Small intestine (tissue), 7 donors: ENCODE measurements at regions not wholly inside any gene's neighbourhood (a gene's known extent, or its start where the extent isn't known, plus 50 kb on each side); places are given as distances from the start of the nearest gene placed in this dataset.
"Not testable (repeated sequence)": the region's sequence is repeated elsewhere in the genome, so short reads cannot be mapped to it uniquely, and the experiment has no call there.

ENCODE experiments used
- DNase-seq, 2 donors: peaks; one replicate each; pipeline versions ENCODE4 v3.0.0 to v3.0.0-alpha.2; 2013
- FAIRE-seq: peaks from 2 replicates; lab custom pipeline; 2012; peaks lifted over from hg19 to GRCh38; lab: Jason Lieb, UNC
- H3K27ac ChIP-seq, 3 donors: one replicate each; pipeline ENCODE4 v1.5.1; 2013; ENCODE audit warnings: low read length in 2 of 3, mild to moderate bottlenecking in 2 of 3, control low read depth in 1 of 3, inconsistent platforms in 1 of 3, low read depth in 1 of 3, moderate library complexity in 1 of 3
- H3K27me3 ChIP-seq, 3 donors: one replicate each; pipeline ENCODE4 v1.6.1; 2013; ENCODE audit warnings: low read length in 3 of 3, inconsistent platforms in 1 of 3; ENCODE audit not compliant: control insufficient read depth in 3 of 3, insufficient read depth in 3 of 3
- H3K36me3 ChIP-seq, 3 donors: one replicate each; pipeline ENCODE4 v1.6.1; 2013; ENCODE audit warnings: low read length in 3 of 3, inconsistent platforms in 1 of 3, low read depth in 1 of 3, mild to moderate bottlenecking in 1 of 3, moderate library complexity in 1 of 3; ENCODE audit not compliant: control insufficient read depth in 3 of 3, insufficient read depth in 2 of 3
- H3K4me1 ChIP-seq, 3 donors: one replicate each; pipeline ENCODE4 v1.6.1; 2013; ENCODE audit warnings: low read length in 2 of 3, inconsistent platforms in 1 of 3, low read depth in 1 of 3, mild to moderate bottlenecking in 1 of 3, moderate library complexity in 1 of 3; ENCODE audit not compliant: control insufficient read depth in 3 of 3, insufficient read depth in 2 of 3
- H3K4me3 ChIP-seq, 3 donors: one replicate each; pipeline ENCODE4 v1.5.1; 2013; ENCODE audit warnings: low read length in 3 of 3, control low read depth in 1 of 3, inconsistent platforms in 1 of 3, low read depth in 1 of 3, mild to moderate bottlenecking in 1 of 3, moderate library complexity in 1 of 3
- H3K9me3 ChIP-seq, 2 donors: one replicate each; pipeline ENCODE4 v1.6.1; 2013; ENCODE audit warnings: low read depth in 1 of 2, low read length in 1 of 2; ENCODE audit not compliant: control insufficient read depth in 2 of 2, insufficient read depth in 1 of 2
- WGBS, 3 donors: extraction: QIAGEN DNeasy Blood & Tissue Kit; methylation state at CpG; one replicate each; pipeline ENCODE4 v1.1.7; 2013; 5-methylcytosine and 5-hydroxymethylcytosine counted together
- donor health status: healthy with polysubstance abuse.
- donor health status: control.
- donor health status: control.
- donor health status: Bipolar disorder and iron deficiency.
- donor health status: healthy.

GRCh38 chr4:111074523-111075114 is 451.7 kb upstream of the PITX2 start:
- DNase-seq (no peak), FAIRE-seq (no peak)

GRCh38 chr4:111076299-111076698 is 453.4 kb upstream of the PITX2 start:
- not testable (repeated sequence) for DNase-seq, H3K36me3 ChIP-seq, H3K4me1 ChIP-seq, FAIRE-seq, H3K27me3 ChIP-seq, H3K4me3 ChIP-seq, H3K9me3 ChIP-seq, H3K27ac ChIP-seq
- WGBS, 3 donors, result 32 to 62% (median 53%) methylated on average over 1 of the region's 1 CpG

More at GRCh38 chr4:111074523-111075114, 451.7 kb upstream of the PITX2 start:
- H3K27me3 ChIP-seq, result no peaks in the 10 kb centered on the region
- no peaks in the 10 kb centered on the region for H3K4me1 ChIP-seq
- no peaks in the 10 kb centered on the region for H3K36me3 ChIP-seq
- 81 to 86% (median 86%) methylated on average over 12 of the region's 12 CpGs for WGBS, 3 donors
- no peaks in the 10 kb centered on the region for H3K9me3 ChIP-seq
- no peak overlapping the region for H3K27ac ChIP-seq
- H3K4me3 ChIP-seq, result no peak overlapping the region

- Histone ChIP-seq H3K4me3 (no peak overlapping the region), H3K27me3 (no peaks in the 10 kb centered on the region), H3K36me3 (no peaks in the 10 kb centered on the region), H3K27ac (no peak overlapping the region), H3K9me3 (no peaks in the 10 kb centered on the region), H3K4me1 (no peaks in the 10 kb centered on the region)
- DNase-seq, result no peak
- FAIRE-seq, result no peak
- 56 to 100% (median 75%) methylated on average over 1 of the region's 1 CpG for WGBS, 3 donors
Observed at GRCh38 chr4:111108153-111108552, 485.3 kb upstream of the PITX2 start.

GRCh38 chr4:111113591-111113990 is 490.7 kb upstream of the PITX2 start:
- WGBS, 3 donors, result 69 to 80% (median 71%) methylated on average over 3 of the region's 3 CpGs
- FAIRE-seq, result no peak

GRCh38 chr4:111115881-111116280 is 493.0 kb upstream of the PITX2 start:
- 67 to 77% (median 70%) methylated on average over 4 of the region's 4 CpGs for WGBS, 3 donors
- no peak for FAIRE-seq
- H3K4me3 ChIP-seq, result no peak overlapping the region
- no peak for DNase-seq
- no peaks in the 10 kb centered on the region for H3K36me3 ChIP-seq
- H3K27ac ChIP-seq, result no peak overlapping the region
- no peaks in the 10 kb centered on the region for H3K4me1 ChIP-seq
- H3K27me3 ChIP-seq, result no peaks in the 10 kb centered on the region
- H3K9me3 ChIP-seq, result no peaks in the 10 kb centered on the region

More at GRCh38 chr4:111113591-111113990, 490.7 kb upstream of the PITX2 start:
- Histone ChIP-seq H3K27me3 (no peaks in the 10 kb centered on the region), H3K36me3 (no peaks in the 10 kb centered on the region), H3K4me3 (no peak overlapping the region), H3K27ac (no peak overlapping the region), H3K4me1 (no peaks in the 10 kb centered on the region), H3K9me3 (no peaks in the 10 kb centered on the region)
- DNase-seq, result no peak

GRCh38 chr4:111120191-111120590 is 497.3 kb upstream of the PITX2 start:
- no peak for FAIRE-seq
- H3K4me3 ChIP-seq, result no peak overlapping the region
- H3K27me3 ChIP-seq, result no peaks in the 10 kb centered on the region

GRCh38 chr4:111126340-111126739 is 503.5 kb upstream of the PITX2 start:
- no peak overlapping the region for H3K27ac ChIP-seq
- FAIRE-seq (no peak), DNase-seq (no peak)
- H3K9me3 ChIP-seq, result no peaks in the 10 kb centered on the region
- no peaks in the 10 kb centered on the region for H3K4me1 ChIP-seq
- no peaks in the 10 kb centered on the region for H3K27me3 ChIP-seq
- H3K4me3 ChIP-seq, result no peak overlapping the region
- 82 to 87% (median 85%) methylated on average over 2 of the region's 2 CpGs for WGBS, 3 donors
- no peaks in the 10 kb centered on the region for H3K36me3 ChIP-seq

More at GRCh38 chr4:111120191-111120590, 497.3 kb upstream of the PITX2 start:
- Histone ChIP-seq H3K27ac (no peak overlapping the region), H3K4me1 (no peaks in the 10 kb centered on the region), H3K36me3 (no peaks in the 10 kb centered on the region), H3K9me3 (no peaks in the 10 kb centered on the region)
- DNase-seq, result no peak

- Histone ChIP-seq H3K9me3 (no peaks in the 10 kb centered on the region), H3K36me3 (no peaks in the 10 kb centered on the region), H3K4me1 (no peaks in the 10 kb centered on the region), H3K27me3 (no peaks in the 10 kb centered on the region), H3K4me3 (no peak overlapping the region), H3K27ac (no peak overlapping the region)
- DNase-seq, result no peak
- whole genome bisulfite sequencing, 3 donors, result 76 to 84% (median 79%) methylated on average over 5 of the region's 5 CpGs
- no peak for FAIRE-seq
Observed at GRCh38 chr4:111127841-111128240, 505.0 kb upstream of the PITX2 start.

GRCh38 chr4:111128327-111128726 is 505.4 kb upstream of the PITX2 start:
- H3K36me3 ChIP-seq, result no peaks in the 10 kb centered on the region
- H3K9me3 ChIP-seq, result no peaks in the 10 kb centered on the region
- H3K4me3 ChIP-seq, result no peak overlapping the region
- no peak for DNase-seq
- H3K27me3 ChIP-seq, result no peaks in the 10 kb centered on the region
- WGBS, 3 donors, result 87 to 95% (median 90%) methylated on average over 1 of the region's 1 CpG
- H3K4me1 ChIP-seq, result no peaks in the 10 kb centered on the region
- FAIRE-seq, result no peak
- no peak overlapping the region for H3K27ac ChIP-seq
